Activated CD4-positive, alpha-beta T cell treated with anti-CD3 and anti-CD28 coated beads, Interleukin-10, Interleukin-2, amounts not matched to agents 100 ng/mL and 50 ng/mL, durations not matched to agents 16 hours and 8 hours (primary cell): ENCODE measurements at regions not wholly inside any gene's neighbourhood (a gene's known extent, or its start where the extent isn't known, plus 50 kb on each side); places are given as distances from the start of the nearest gene placed in this dataset.
"Not testable (repeated sequence)": the region's sequence is repeated elsewhere in the genome, so short reads cannot be mapped to it uniquely, and the experiment has no call there.

ENCODE experiments used
- DNase-seq: peaks from one replicate; pipeline ENCODE4 v3.0.0-alpha.2; 2020

DNA sequence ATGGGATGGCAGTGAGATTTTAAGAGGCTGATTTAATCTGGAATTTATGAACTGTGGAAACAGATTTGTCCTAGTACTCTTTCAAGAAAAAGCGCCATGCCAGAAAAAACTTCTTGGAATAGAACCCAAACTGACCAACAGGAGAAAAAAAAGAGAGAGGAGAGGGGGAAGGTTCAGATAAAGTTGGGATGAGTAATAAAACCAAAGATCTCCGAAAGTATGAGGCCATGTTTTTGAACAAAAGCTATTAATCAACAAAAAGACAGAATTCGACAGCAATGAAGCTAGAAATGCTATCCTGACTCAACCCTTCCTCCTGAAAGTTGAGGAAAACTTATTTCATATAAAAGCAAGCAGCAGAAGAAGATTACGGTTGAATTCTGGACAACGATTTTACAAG lies 135.5 kb downstream of the CEMIP2 start:
- no peak for DNase-seq

- no peak for DNase-seq
Measured at GRCh38 chr9:71630377-71630995, 137.8 kb downstream of the CEMIP2 start.

GRCh38 chr9:71629578-71630215 lies 138.6 kb downstream of the CEMIP2 start:
- DNase-seq: no peak

DNA sequence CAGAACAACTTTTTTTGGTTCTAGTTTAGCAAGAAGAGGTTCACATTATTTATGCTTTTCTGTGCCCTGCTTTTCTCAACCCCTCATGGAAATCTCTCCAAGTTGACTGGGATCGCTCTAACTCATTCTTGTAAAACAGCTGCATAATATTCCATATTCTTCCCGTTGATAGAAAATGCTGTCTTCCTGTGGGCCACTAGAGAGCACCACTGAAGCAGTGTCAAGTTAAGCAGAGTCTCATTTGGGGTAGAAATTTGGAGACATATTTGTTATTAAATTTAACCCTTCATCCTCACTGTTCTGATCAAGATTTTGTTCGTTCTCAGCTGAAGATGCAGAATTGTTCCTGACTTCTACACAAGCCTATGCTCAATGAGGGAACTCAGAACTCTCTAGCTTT lies 140.1 kb downstream of the CEMIP2 start:
- peak; percentile 7 for DNase-seq

- no peak for DNase-seq
Measured at GRCh38 chr9:71627537-71627936, 140.8 kb downstream of the CEMIP2 start.

DNA sequence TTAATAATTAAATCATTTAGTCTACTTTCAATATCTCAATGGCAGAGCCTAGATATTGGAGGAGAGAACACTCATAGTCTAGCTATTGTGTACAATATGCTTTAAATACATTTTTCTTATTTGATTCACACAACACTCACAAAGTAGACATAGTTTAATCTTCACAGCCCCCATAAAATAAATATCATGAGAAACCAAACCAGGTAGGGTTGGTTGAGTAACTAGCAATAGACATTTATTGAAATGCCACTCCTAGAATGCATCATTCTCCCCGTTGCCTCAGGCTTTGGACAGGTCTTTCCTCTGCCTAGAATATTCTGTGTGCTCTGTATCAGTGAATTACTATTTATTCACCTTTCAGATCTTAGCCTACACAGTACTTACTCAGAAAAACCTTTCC lies 141.9 kb downstream of the CEMIP2 start:
- DNase-seq: no peak

GRCh38 chr9:71624728-71625127 lies 143.6 kb downstream of the CEMIP2 start:
- peak; percentile 14 for DNase-seq

DNA sequence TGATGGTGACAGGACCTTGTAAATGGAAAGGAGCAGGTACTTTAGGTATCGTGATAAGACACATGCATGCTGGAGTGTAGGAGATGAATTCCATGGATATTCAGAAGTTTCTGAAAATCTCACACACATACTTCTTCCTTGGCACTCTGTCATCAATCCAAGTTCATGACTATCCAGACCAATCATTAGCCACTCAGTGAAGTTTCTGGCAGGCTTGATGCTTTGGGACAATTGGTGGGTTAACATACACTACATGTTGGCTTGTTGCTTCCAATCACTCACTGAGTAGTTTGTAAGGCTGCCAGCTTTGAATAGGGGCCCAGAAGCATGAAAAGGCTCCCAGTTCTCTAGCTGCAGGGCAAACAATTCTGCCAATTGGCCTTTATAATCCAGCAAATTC lies 147.6 kb downstream of the CEMIP2 start:
- DNase-seq: no peak

DNA sequence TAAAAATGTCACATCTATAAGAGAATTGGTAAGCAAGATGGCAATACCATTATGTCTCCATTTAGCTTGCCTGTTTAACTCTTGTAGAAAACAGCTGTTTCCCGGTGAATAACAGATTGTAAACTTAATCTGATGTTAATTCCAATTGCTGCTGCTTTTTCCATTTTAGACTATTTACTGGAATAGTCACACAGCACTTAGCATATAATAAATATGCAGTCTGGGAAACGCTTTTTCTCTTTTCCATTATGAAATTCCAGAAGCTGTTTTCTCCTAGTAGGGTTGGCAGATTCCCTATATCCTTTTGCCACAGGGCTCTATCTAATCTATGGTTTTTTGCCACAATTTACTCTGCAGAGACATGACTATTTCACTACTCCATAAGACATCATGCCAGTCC lies 148.0 kb downstream of the CEMIP2 start:
- no peak for DNase-seq

GRCh38 chr9:71619926-71620325 lies 148.4 kb downstream of the CEMIP2 start:
- DNase-seq: no peak

- no peak for DNase-seq
Measured at GRCh38 chr9:71614409-71615010, 153.8 kb downstream of the CEMIP2 start.

- no peak for DNase-seq
Measured at GRCh38 chr9:71612889-71613288, 155.4 kb downstream of the CEMIP2 start.

DNA sequence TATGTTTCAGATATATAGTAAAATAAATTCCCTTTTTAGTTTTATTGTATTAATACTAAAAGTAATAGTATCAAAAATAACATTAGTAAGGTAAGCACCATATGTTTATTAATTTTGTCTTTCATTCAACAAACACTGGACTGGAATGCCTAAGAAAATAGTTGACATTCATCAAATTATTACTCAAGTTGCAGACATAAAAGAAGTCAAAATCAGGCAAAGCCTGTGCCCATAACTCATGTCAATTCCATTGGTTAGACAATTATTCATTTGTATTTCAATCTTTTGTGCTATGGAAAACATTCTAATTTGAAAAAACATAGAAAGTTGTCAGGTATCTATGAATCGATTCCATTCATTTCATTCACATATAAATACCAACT lies 158.9 kb downstream of the CEMIP2 start:
- no peak for DNase-seq

- no peak for DNase-seq
Measured at GRCh38 chr9:71608825-71609447, 159.4 kb downstream of the CEMIP2 start.

GRCh38 chr9:71608021-71608420 lies 160.3 kb downstream of the CEMIP2 start:
- no peak for DNase-seq

DNA sequence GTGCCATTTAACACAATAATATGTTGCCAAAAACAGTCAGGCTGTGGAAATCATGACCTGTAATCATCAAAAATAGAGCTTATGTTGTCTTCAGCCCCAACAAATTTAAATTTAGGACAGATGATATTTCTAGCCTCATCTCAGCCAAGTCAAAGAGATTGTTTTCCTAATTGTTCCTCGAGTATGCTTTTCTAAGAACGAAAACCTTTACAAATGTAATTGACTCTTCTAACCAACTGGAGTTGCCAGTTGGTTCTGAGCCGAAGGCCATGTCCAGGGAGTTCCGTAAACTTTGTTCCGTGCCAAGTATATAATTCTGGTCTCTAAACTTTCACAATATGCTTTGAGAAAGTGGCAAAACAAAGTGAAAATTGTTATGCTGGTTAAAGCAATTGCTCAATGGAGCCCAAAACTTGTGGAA lies 160.8 kb downstream of the CEMIP2 start:
- DNase-seq: no peak

DNA sequence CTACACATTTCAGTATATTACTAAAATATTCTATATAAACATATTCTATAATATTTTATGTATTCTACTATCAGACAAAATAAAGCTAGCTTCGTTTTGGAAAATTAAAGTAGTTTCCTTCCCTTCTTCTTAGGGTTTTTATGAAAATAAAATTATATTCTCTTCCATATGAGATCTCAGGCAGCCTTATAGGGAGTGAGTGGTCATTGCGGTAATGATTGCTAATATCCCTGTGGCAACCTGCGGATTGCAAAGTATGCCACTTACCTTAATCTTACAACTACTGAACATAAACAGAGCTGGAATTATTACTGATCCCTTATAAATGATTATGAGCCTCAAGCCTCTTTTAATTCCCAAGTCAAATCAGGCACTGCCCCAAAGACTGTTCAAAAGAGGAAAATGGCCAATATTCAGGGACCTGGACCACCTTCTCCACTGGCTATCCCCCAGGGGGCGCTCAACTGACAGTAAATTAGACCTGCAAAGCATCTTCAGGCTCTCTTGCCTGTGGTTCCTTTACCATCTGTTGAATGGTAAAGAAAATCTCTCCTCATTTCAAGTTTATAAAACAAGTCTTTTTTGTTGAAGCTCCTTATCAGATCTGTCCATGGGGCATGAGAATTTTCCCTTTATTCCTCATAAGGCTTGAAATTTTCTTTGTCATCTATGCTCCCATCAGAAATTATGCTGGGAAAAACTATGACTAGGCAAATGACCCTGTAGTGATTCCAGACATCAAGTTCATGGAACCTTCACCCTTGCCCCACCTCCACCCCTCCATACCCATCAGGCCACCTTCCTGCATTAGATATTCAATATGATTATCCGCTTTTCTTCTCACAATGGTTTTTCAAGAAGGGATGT lies 163.9 kb downstream of the CEMIP2 start:
- peak; percentile 79 for DNase-seq

- no peak for DNase-seq
Measured at GRCh38 chr9:71602652-71603051, 165.7 kb downstream of the CEMIP2 start.

DNA sequence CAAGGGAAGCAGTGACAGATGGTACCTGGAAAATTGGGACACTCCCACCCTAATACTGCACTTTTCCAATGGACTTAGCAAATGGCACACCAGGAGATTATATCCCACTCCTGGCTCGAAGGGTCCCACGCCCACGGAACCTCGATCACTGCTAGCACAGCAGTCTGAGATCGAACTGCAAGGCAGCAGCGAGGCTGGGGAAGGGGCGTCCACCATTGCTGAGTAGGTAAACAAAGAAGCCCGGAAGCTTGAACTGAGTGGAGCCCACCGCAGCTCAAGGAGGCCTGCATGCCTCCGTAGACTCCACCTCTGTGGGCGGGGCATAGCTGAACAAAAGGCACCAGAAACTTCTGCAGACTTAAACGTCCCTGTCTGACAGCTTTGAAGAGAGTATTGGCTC lies 172.6 kb downstream of the CEMIP2 start:
- DNase-seq: not testable (repeated sequence)

GRCh38 chr9:71594541-71594940 lies 173.8 kb downstream of the CEMIP2 start:
- no peak for DNase-seq

- DNase-seq: no peak
Measured at GRCh38 chr9:71592400-71592799, 175.9 kb downstream of the CEMIP2 start.

DNA sequence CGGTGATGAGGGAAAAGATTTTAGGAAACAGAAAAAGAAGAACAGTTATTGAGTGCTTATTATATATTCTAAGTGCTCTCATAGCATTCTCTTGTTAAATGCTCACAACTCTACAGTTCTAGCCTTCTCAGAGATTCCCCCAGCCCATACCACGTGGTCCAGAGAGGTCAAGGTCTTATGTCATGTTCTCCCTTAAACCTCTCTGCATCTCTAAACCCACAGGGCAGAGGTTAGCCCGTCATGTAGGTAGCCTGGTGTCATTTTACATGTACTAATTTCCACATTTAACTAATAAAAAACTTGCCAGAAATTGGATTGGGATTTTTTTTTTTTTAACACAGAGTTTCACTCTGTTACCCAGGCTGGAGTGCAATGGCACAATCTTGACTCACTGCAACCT lies 178.0 kb downstream of the CEMIP2 start:
- no peak for DNase-seq

- no peak for DNase-seq
Measured at GRCh38 chr9:71589612-71590011, 178.7 kb downstream of the CEMIP2 start.
